Mucosa of stomach (tissue), 1 donor: ENCODE measurements at regions not wholly inside any gene's neighbourhood (a gene's known extent, or its start where the extent isn't known, plus 50 kb on each side); places are given as distances from the start of the nearest gene placed in this dataset.

Source experiments
- H3K27me3 ChIP-seq: one replicate; pipeline ENCODE4 v1.7.0; 2013; ENCODE audit warnings: mild to moderate bottlenecking, low read length; ENCODE audit not compliant: control insufficient read depth, insufficient read depth
- H3K36me3 ChIP-seq: one replicate; pipeline ENCODE4 v1.7.0; 2013; ENCODE audit warnings: low read length; ENCODE audit not compliant: control insufficient read depth, insufficient read depth
- H3K4me1 ChIP-seq: one replicate; pipeline ENCODE4 v1.7.0; 2013; ENCODE audit warnings: mild to moderate bottlenecking, low read length; ENCODE audit not compliant: control insufficient read depth, insufficient read depth
- H3K4me3 ChIP-seq: one replicate; pipeline ENCODE4 v1.7.0; 2013; ENCODE audit warnings: low read length
- H3K9ac ChIP-seq: one replicate; pipeline ENCODE4 v1.7.0; 2013; ENCODE audit warnings: mild to moderate bottlenecking, low read length, moderate library complexity
- H3K9me3 ChIP-seq: one replicate; pipeline ENCODE4 v1.7.0; 2013; ENCODE audit warnings: mild to moderate bottlenecking, low read length, moderate library complexity; ENCODE audit not compliant: control insufficient read depth
- donor health status: Pancreatic carcinoma.

- no peaks in the 10 kb centered on the region for H3K4me1 ChIP-seq
- no peaks in the 10 kb centered on the region for H3K36me3 ChIP-seq
- no peaks in the 10 kb centered on the region for H3K27me3 ChIP-seq
- no peak overlapping the region for H3K9ac ChIP-seq
- H3K4me3 ChIP-seq: no peak overlapping the region
- no peaks in the 10 kb centered on the region for H3K9me3 ChIP-seq
Measured at GRCh38 chr10:2979306-2979705, 88.0 kb upstream of the PFKP start.

GRCh38 chr10:2978574-2979273, 88.6 kb upstream of the PFKP start:
- H3K4me1 ChIP-seq: no peaks in the 10 kb centered on the region
- H3K4me3 ChIP-seq: no peak overlapping the region
- no peaks in the 10 kb centered on the region for H3K36me3 ChIP-seq
- no peaks in the 10 kb centered on the region for H3K27me3 ChIP-seq
- H3K9ac ChIP-seq: no peak overlapping the region
- H3K9me3 ChIP-seq: no peaks in the 10 kb centered on the region

- Histone ChIP-seq H3K27me3 (no peaks in the 10 kb centered on the region), H3K36me3 (no peaks in the 10 kb centered on the region), H3K9ac (no peak overlapping the region), H3K9me3 (no peaks in the 10 kb centered on the region), H3K4me3 (no peak overlapping the region), H3K4me1 (no peaks in the 10 kb centered on the region)
Measured at GRCh38 chr10:2978111-2978510, 89.2 kb upstream of the PFKP start.

GRCh38 chr10:2974503-2975207, 92.7 kb upstream of the PFKP start:
- no peak overlapping the region for H3K4me3 ChIP-seq
- no peaks in the 10 kb centered on the region for H3K9me3 ChIP-seq
- H3K9ac ChIP-seq: no peak overlapping the region
- no peaks in the 10 kb centered on the region for H3K36me3 ChIP-seq
- H3K27me3 ChIP-seq: no peaks in the 10 kb centered on the region
- H3K4me1 ChIP-seq: no peaks in the 10 kb centered on the region

GRCh38 chr10:2974083-2974482, 93.3 kb upstream of the PFKP start:
- no peaks in the 10 kb centered on the region for H3K4me1 ChIP-seq
- no peak overlapping the region for H3K9ac ChIP-seq
- H3K4me3 ChIP-seq: no peak overlapping the region
- H3K9me3 ChIP-seq: no peaks in the 10 kb centered on the region
- H3K27me3 ChIP-seq: no peaks in the 10 kb centered on the region
- no peaks in the 10 kb centered on the region for H3K36me3 ChIP-seq

GRCh38 chr10:2972810-2973209, 94.5 kb upstream of the PFKP start:
- Histone ChIP-seq H3K9me3 (no peaks in the 10 kb centered on the region), H3K27me3 (no peaks in the 10 kb centered on the region), H3K4me3 (no peak overlapping the region), H3K9ac (no peak overlapping the region), H3K4me1 (no peaks in the 10 kb centered on the region), H3K36me3 (no peaks in the 10 kb centered on the region)

GRCh38 chr10:2972216-2972615, 95.1 kb upstream of the PFKP start:
- H3K36me3 ChIP-seq: no peaks in the 10 kb centered on the region
- no peaks in the 10 kb centered on the region for H3K27me3 ChIP-seq
- no peak overlapping the region for H3K4me3 ChIP-seq
- no peaks in the 10 kb centered on the region for H3K4me1 ChIP-seq
- H3K9me3 ChIP-seq: no peaks in the 10 kb centered on the region
- H3K9ac ChIP-seq: no peak overlapping the region

GRCh38 chr10:2970190-2970823, 97.0 kb upstream of the PFKP start:
- Histone ChIP-seq H3K9ac (no peak overlapping the region), H3K4me1 (no peaks in the 10 kb centered on the region), H3K4me3 (no peak overlapping the region), H3K9me3 (no peaks in the 10 kb centered on the region), H3K27me3 (no peaks in the 10 kb centered on the region), H3K36me3 (no peaks in the 10 kb centered on the region)

GRCh38 chr10:2968401-2969058, 98.8 kb upstream of the PFKP start:
- no peaks in the 10 kb centered on the region for H3K36me3 ChIP-seq
- no peaks in the 10 kb centered on the region for H3K9me3 ChIP-seq
- H3K27me3 ChIP-seq: no peaks in the 10 kb centered on the region
- H3K4me3 ChIP-seq: no peak overlapping the region
- no peak overlapping the region for H3K9ac ChIP-seq
- no peaks in the 10 kb centered on the region for H3K4me1 ChIP-seq

GRCh38 chr10:2966134-2966533, 101.2 kb upstream of the PFKP start:
- Histone ChIP-seq H3K27me3 (no peaks in the 10 kb centered on the region), H3K36me3 (no peaks in the 10 kb centered on the region), H3K9ac (no peak overlapping the region), H3K9me3 (no peaks in the 10 kb centered on the region), H3K4me1 (no peaks in the 10 kb centered on the region), H3K4me3 (no peak overlapping the region)

- no peak overlapping the region for H3K9ac ChIP-seq
- H3K4me1 ChIP-seq: no peaks in the 10 kb centered on the region
- H3K4me3 ChIP-seq: no peak overlapping the region
- H3K9me3 ChIP-seq: no peaks in the 10 kb centered on the region
- H3K36me3 ChIP-seq: no peaks in the 10 kb centered on the region
- H3K27me3 ChIP-seq: no peaks in the 10 kb centered on the region
Measured at GRCh38 chr10:2964632-2965296, 102.6 kb upstream of the PFKP start.
